Activated CD8-positive, alpha-beta T cell treated with anti-CD3 and anti-CD28 coated beads for 36 hours (primary cell): ENCODE measurements at regions not wholly inside any gene's neighbourhood (a gene's known extent, or its start where the extent isn't known, plus 50 kb on each side); places are given as distances from the start of the nearest gene placed in this dataset.

Experiments
- ATAC-seq: fragments of 200-7000 bp; cut with Tn5 transposase; one replicate; pipeline ENCODE4 v1.10.0; 2021; ENCODE audit warnings: mild to moderate bottlenecking, moderate library complexity
- CTCF ChIA-PET: fragments of 350-600 bp; sonication (Branson Sonifier 250); formaldehyde crosslinking; loops from one replicate; lab custom pipeline; 2021; ENCODE audit warnings: antibody characterized with exemption; lab: Charles Lee
- POLR2A ChIA-PET: fragments of 350-600 bp; sonication (Branson Sonifier 250); formaldehyde crosslinking; loops from one replicate; lab custom pipeline; 2021; ENCODE audit warnings: antibody characterized with exemption; lab: Charles Lee
- DNase-seq: peaks from one replicate; pipeline ENCODE4 v3.0.0-alpha.2; 2020
- H3K27ac Mint-ChIP-seq: one replicate; pipeline ENCODE4 v1.8.0; 2021; ENCODE audit warnings: mild to moderate bottlenecking, mixed read lengths
- H3K27me3 Mint-ChIP-seq: one replicate; pipeline ENCODE4 v1.8.0; 2021; ENCODE audit warnings: mixed read lengths
- H3K36me3 Mint-ChIP-seq: one replicate; pipeline ENCODE4 v1.8.0; 2021; ENCODE audit warnings: low read depth, mixed read lengths
- H3K4me1 Mint-ChIP-seq: one replicate; pipeline ENCODE4 v1.8.0; 2021; ENCODE audit warnings: low read depth, mixed read lengths
- H3K4me3 Mint-ChIP-seq: one replicate; pipeline ENCODE4 v1.8.0; 2021; ENCODE audit warnings: mild to moderate bottlenecking, moderate library complexity, mixed read lengths
- H3K9me3 Mint-ChIP-seq: one replicate; pipeline ENCODE4 v1.8.0; 2021; ENCODE audit warnings: mixed read lengths
- CTCF ChIP-seq: fragments of 200-600 bp; IDR thresholded peaks from one replicate; pipeline ENCODE4 v1.8.0; 2022; ENCODE audit warnings: antibody characterized with exemption, mild to moderate bottlenecking
- intact Hi-C: fragments of 100-400 bp; cut with micrococcal nuclease; formaldehyde crosslinking; loops from one replicate; pipeline ENCODE4 v1.10.0; 2022

GRCh38 chr3:178233371-178234071 is 302.7 kb upstream of the KCNMB2 start:
- peaks cover 4% of the 10 kb centered on the region for H3K27me3 Mint-ChIP-seq
- H3K36me3 Mint-ChIP-seq = no peaks in the 10 kb centered on the region
- peaks cover 4% of the 10 kb centered on the region for H3K9me3 Mint-ChIP-seq
- no peak for ATAC-seq
- H3K4me3 Mint-ChIP-seq = no peak overlapping the region
- TF ChIP-seq CTCF = no peak
- DNase-seq = no peak
- no peaks in the 10 kb centered on the region for H3K4me1 Mint-ChIP-seq
- no peak overlapping the region for H3K27ac Mint-ChIP-seq
- ChIA-PET CTCF (no interaction called here), POLR2A (no interaction called here)
- intact Hi-C loops = no loop called here

DNA sequence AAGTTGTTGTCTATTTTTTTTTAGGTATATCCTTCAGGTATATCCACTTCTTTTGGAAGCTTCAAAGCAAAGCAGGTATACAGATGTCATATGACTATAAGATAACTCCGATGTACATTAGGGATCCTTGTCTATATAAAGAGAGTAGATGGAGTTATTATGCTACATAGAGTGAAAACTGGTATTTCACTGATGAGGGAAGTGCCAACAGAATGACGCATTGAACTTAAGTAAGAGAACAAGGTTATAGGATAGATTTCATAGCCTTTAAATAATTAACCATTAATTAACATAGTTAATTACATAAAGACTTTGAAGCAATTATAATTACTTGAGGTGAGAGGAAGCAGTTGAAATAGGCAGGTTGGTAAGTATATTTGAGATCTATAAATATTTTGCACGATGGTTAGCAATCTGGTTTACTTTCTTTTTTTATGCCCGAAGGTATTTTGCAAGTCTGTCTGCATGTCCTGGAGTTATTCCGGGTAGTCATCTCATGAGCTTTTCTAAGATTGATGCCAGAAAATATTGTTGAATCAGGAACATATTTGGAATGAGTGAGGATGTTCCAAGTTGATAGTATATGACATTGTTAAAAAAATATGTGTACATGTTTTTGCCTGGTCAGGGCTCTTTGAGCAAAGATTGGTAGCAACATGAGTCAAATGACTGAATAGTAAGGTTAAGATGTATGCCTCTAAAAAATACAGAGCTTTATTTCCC is 299.5 kb upstream of the KCNMB2 start:
- CTCF ChIA-PET = interaction anchor here (1.0 kb wide), 1 partner anchor 148 kb away, joined by 3 read pairs; no protein-coding TSS in a partner anchor
- Mint-ChIP-seq H3K4me3 (no peak overlapping the region), H3K36me3 (no peaks in the 10 kb centered on the region), H3K4me1 (no peaks in the 10 kb centered on the region), H3K9me3 (peaks cover 3% of the 10 kb centered on the region), H3K27me3 (peaks cover 4% of the 10 kb centered on the region), H3K27ac (no peak overlapping the region)
- no peak for ATAC-seq
- TF ChIP-seq CTCF = no peak
- POLR2A ChIA-PET = interaction anchor here (0.6 kb wide), 1 partner anchor 11 kb away, joined by 3 read pairs; no protein-coding TSS in a partner anchor
- no peak for DNase-seq
- intact Hi-C loops = no loop called here

GRCh38 chr3:178238179-178238578 is 298.1 kb upstream of the KCNMB2 start:
- Mint-ChIP-seq H3K27ac (no peak overlapping the region), H3K4me1 (no peaks in the 10 kb centered on the region), H3K4me3 (no peak overlapping the region), H3K36me3 (no peaks in the 10 kb centered on the region), H3K9me3 (peaks cover 3% of the 10 kb centered on the region), H3K27me3 (peaks cover 2% of the 10 kb centered on the region)
- DNase-seq (no peak), ATAC-seq (no peak)
- no peak for TF ChIP-seq CTCF
- ChIA-PET POLR2A (no interaction called here), CTCF (no interaction called here)
- intact Hi-C loops = no loop called here

GRCh38 chr3:178244733-178245709 is 291.2 kb upstream of the KCNMB2 start:
- Mint-ChIP-seq H3K36me3 (no peaks in the 10 kb centered on the region), H3K27me3 (no peaks in the 10 kb centered on the region), H3K27ac (no peak overlapping the region), H3K4me3 (no peak overlapping the region), H3K9me3 (peaks cover 3% of the 10 kb centered on the region), H3K4me1 (no peaks in the 10 kb centered on the region)
- intact Hi-C loops = no loop called here
- ChIA-PET CTCF (no interaction called here), POLR2A (no interaction called here)
- TF ChIP-seq CTCF = no peak
- ATAC-seq (no peak), DNase-seq (no peak)
